M059J (cell line): ENCODE measurements at regions not wholly inside any gene's neighbourhood (a gene's known extent, or its start where the extent isn't known, plus 50 kb on each side); places are given as distances from the start of the nearest gene placed in this dataset.

Experiments used
- DNase-seq: peaks from one replicate; pipeline ENCODE4 v3.0.0-alpha.2; 2012; ENCODE audit warnings: low read depth

- DNase-seq: no peak
Measured at GRCh38 chr3:139732729-139733128, 55.0 kb upstream of the NMNAT3 start.

- DNase-seq: no peak
Measured at GRCh38 chr3:139729300-139729699, 51.5 kb upstream of the NMNAT3 start.

- no peak for DNase-seq
Measured at GRCh38 chr3:139728414-139728813, 50.6 kb upstream of the NMNAT3 start.
